ENCODE measurements at regions not wholly inside any gene's neighbourhood (a gene's known extent, or its start where the extent isn't known, plus 50 kb on each side); places are given as distances from the start of the nearest gene placed in this dataset.

GRCh38 chr5:175113947-175114346 lies 330.0 kb downstream of the DRD1 start:
- DNase-seq (ENCODE audit: low read depth) = no peak
- H3K4me3 ChIP-seq (ENCODE audit: low read depth, low read length) = no peak overlapping the region
- TF ChIP-seq CTCF (conservative IDR thresholded peaks at IDR 0.05; ENCODE audit: low read depth, low read length) = no peak

- no peak for TF ChIP-seq CTCF (conservative IDR thresholded peaks at IDR 0.05; ENCODE audit: low read depth, low read length)
- no peak for DNase-seq (ENCODE audit: low read depth)
- no peak overlapping the region for H3K4me3 ChIP-seq (ENCODE audit: low read depth, low read length)
These were observed 334.8 kb downstream of the DRD1 start for GRCh38 chr5:175109058-175109755.

GRCh38 chr5:175107865-175108264 lies 336.1 kb downstream of the DRD1 start:
- no peak for TF ChIP-seq CTCF (conservative IDR thresholded peaks at IDR 0.05; ENCODE audit: low read depth, low read length)
- no peak for DNase-seq (ENCODE audit: low read depth)
- no peak overlapping the region for H3K4me3 ChIP-seq (ENCODE audit: low read depth, low read length)

GRCh38 chr5:175107028-175107588 lies 336.9 kb downstream of the DRD1 start:
- no peak for DNase-seq (ENCODE audit: low read depth)
- no peak overlapping the region for H3K4me3 ChIP-seq (ENCODE audit: low read depth, low read length)
- TF ChIP-seq CTCF (conservative IDR thresholded peaks at IDR 0.05; ENCODE audit: low read depth, low read length) = no peak

GRCh38 chr5:175104677-175105076 lies 339.3 kb downstream of the DRD1 start:
- TF ChIP-seq CTCF (conservative IDR thresholded peaks at IDR 0.05; ENCODE audit: low read depth, low read length) = no peak
- H3K4me3 ChIP-seq (ENCODE audit: low read depth, low read length) = no peak overlapping the region
- no peak for DNase-seq (ENCODE audit: low read depth)

- H3K4me3 ChIP-seq (ENCODE audit: low read depth, low read length) = no peak overlapping the region
- no peak for TF ChIP-seq CTCF (conservative IDR thresholded peaks at IDR 0.05; ENCODE audit: low read depth, low read length)
- no peak for DNase-seq (ENCODE audit: low read depth)
These were observed 340.2 kb downstream of the DRD1 start for GRCh38 chr5:175103746-175104145.

- DNase-seq (ENCODE audit: low read depth) = no peak
- H3K4me3 ChIP-seq (ENCODE audit: low read depth, low read length) = no peak overlapping the region
- no peak for TF ChIP-seq CTCF (conservative IDR thresholded peaks at IDR 0.05; ENCODE audit: low read depth, low read length)
These were observed 341.3 kb downstream of the DRD1 start for GRCh38 chr5:175102717-175103116.
